Right forelimb (tissue), 1 donor: ENCODE measurements at regions not wholly inside any gene's neighbourhood (a gene's known extent, or its start where the extent isn't known, plus 50 kb on each side); places are given as distances from the start of the nearest gene placed in this dataset.

Experiments
- DNase-seq: peaks from one replicate; pipeline ENCODE4 v3.0.0-alpha.2; 2018

DNA sequence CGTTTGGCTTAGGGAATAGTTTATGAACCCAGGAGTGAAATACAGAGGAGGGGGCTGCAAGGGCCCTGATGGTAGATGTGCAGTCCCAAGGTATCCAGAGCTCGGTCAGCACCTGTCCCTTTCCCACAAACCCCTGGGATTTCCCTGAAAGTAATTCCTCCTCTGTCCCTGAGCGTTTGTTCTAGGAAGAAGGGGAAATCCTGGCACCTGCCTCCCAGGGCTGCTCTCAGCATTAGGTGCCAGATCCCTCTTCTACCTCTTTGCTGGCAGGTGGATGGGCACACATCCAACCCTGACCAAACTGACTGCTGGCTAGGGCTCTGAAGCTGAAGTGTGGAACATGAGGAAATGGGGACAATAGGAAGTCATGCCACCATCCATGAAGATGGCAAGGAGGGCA lies 824.0 kb downstream of the SLC4A3 start:
- no peak for DNase-seq

DNA sequence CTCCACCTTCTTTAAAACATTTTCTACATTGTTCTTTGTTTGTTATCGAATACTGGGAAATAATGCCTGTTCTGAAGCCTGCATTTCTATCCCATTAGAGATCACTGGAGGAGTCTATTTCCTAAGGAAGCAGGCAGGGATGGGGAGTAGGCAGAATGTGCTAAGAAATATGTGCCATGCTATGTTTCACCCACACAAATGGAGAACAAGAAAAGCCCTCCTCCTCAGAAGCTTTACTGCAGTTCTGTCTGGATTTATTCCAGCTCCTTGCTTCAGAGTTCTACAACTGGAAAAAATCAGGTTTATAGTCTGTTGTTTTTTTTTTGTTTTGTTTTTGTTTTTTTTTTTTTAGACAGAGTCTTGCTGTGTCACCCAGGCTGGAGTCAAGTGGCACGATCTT lies 825.1 kb downstream of the SLC4A3 start:
- DNase-seq, result no peak

DNA sequence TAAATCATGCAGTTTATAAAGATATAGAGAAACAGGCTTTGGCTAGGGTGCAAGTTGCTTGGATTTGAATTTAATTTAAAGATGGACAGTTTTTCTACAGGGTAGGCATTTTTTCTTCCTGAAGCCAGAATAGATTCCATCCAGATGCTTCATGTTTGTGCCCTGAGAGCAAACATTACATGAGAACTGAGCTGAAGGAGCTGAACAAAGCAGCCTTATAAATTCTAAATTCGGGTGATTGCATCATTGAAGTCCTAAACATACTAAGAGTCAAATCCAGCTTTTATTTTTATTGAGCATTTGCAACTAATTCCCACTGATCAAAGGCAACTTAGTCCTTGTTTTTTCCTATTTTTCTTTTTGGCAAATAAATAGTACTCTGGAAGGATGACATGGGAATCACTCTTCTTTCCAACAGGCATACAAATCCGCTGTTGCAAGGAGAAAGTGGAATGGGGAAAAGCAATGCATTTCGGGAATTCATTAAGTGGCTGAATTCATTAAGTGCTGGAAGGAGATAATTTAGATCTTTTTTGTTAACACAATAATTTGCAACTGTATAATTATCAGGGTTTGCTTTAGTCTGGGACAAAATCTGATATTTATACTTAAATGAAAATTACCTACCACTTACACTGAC lies 828.0 kb downstream of the SLC4A3 start:
- DNase-seq, result no peak

DNA sequence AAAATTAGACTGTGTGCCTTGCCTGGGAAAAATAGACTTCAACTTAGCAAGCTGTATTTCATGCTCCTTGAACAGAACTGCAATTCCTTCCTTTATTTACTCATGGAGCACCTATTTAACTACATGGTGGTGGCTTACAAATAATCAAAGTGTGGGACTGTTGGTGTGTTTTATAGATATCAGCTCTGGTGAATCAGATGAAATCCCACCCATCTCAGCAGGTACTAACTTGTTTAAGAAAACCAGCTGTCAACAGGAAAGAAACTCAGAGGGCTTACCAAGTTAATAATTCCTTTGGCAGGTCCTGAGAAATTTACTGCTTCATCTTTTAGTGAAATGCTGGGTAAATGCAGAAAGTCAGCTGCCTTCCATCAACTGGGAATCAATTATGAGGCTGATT lies 830.6 kb downstream of the SLC4A3 start:
- DNase-seq, result no peak

DNA sequence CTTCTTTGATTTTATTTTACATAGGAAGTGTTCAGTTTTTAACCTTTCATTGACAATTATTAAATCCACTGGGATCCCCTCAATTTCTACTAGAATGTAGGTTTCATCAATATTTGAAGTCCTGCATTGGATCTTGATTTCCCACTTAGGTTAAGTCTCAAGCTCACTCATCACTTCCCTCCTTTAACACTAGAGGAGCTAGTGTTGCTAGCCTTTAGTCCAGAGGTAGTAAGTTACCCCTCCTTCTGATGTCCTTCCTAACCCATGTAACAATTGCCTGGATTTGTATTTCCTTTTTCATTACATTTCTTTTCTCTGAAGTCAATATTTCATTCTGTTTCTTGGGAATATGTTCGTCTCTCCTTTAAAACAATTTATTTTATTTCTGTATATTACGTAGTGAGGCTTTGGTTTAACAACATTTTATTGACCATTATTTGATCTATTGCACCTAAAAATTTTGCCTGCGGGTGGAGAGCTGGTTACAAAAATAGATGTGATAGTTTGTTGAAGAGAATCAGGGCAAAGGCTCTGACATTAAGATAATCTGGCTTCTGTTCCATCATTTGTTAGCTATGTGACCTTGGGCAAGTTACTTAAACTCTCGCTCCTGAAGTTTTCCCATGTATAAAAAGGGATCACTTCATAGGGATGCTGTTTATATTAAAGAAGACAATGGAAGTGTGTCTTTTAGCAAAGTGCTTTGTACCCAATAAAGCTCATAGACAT lies 833.0 kb downstream of the SLC4A3 start:
- DNase-seq, result no peak

DNA sequence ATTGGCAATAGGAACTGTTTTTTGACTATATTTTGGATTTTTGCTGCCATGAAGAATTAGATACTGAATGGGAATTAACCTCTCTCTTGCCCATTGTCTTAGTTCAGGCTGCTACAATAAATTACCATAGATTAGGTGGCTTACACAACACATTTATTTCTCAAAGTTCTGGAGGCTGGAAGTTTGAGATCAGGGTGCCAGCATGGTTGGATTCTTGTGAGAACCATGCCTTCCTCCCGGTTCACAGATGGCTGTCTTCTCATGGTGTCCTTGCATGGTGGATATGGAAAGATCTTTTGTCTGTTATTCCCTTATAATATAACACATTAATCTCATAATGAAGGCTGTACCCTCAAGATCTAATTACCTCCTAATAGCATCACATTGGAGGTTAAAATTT lies 836.4 kb downstream of the SLC4A3 start:
- no peak for DNase-seq

DNA sequence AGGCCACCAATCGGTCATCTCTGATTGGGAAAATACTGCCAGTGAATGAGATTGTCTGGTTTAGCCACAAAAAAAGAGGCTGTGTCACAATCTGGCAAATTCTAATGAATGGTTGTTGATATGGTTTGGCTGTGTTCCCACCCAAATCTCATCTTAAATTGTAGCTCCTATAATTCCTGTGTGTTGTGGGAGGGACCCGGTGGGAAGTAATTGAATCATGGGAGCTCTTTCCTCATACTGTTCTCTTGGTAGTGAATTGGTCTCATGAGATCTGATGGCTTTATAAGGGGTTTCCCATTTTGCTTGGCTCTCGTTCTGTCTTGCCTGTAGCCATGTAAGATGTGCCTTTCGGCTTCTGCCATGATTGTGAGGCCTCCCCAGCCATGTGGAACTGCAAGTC lies 838.3 kb downstream of the SLC4A3 start:
- DNase-seq, result no peak

DNA sequence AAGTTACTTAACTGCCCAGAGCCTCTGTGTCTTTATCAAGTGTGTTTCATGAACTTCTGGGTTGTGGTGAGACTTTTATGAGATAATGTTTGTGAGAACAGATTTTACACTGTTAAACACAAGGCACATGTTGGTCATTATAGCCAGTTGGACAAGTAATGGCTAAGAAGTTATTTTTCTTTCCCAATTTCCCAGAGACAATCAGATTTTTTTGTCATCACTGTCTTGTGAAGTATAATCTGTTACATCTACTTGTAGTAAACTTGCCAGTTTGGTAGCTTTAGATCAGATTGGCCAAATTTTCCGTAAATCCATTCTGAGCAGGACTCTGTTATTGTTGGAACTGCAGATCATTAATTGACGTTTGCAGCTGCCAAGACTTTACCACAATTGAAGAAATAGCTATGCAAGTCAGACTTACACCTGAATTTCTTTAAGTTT lies 838.8 kb downstream of the SLC4A3 start:
- no peak for DNase-seq

DNA sequence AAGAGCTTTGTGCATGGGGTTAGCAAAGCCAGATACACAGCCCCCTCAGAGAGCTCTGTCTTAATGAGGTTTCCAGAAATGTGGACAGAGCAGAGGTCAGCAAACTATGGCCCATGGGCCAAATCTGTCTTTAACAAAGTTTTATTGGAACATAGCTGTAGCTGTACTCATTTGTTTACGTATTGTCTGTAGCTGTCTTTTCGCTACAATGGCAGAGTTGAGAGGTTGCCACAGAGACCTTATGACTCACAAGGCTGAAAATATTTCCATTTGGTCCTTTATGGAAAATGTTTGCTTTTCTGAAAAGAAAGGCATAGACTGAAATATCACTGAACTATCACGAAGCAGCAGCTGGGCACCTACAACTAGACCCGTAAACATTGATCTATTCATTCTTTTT lies 841.8 kb downstream of the SLC4A3 start:
- no peak for DNase-seq

DNA sequence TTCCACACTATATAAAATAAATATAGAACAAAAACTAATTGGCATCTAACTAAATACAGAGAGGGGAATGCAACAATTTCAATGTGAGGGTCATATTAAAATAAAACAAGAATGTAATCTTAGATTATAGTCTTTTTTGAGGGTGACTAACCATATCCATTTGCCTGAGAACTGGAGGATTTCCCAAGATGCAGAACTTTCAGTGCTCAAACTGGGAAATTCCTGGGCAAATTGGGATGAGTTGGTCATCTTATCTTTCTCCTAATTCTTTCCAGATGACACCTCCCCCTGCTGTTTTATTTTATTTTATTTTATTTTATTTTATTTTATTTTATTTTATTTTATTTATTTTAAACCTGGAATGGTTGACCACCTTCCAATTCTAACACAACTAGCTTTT lies 846.2 kb downstream of the SLC4A3 start:
- DNase-seq, result no peak

DNA sequence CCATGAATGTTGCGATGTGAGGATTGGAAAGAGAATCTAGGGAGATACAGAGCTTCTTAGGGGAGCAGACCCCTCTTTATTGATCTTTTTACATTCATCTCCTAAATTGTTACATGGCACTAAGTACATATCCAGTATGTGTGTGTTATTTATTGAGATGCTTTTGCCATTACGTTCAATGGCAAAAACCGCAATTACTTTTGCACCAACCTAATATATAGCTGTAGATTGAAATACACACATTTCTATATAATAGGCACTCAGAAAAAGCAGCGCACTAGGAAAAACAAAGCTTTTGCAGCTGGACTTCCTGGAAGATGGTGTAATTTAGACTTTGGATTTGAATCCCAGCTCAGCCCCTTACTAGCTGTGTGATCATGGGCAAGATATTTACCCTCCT lies 849.4 kb downstream of the SLC4A3 start:
- DNase-seq, result no peak

DNA sequence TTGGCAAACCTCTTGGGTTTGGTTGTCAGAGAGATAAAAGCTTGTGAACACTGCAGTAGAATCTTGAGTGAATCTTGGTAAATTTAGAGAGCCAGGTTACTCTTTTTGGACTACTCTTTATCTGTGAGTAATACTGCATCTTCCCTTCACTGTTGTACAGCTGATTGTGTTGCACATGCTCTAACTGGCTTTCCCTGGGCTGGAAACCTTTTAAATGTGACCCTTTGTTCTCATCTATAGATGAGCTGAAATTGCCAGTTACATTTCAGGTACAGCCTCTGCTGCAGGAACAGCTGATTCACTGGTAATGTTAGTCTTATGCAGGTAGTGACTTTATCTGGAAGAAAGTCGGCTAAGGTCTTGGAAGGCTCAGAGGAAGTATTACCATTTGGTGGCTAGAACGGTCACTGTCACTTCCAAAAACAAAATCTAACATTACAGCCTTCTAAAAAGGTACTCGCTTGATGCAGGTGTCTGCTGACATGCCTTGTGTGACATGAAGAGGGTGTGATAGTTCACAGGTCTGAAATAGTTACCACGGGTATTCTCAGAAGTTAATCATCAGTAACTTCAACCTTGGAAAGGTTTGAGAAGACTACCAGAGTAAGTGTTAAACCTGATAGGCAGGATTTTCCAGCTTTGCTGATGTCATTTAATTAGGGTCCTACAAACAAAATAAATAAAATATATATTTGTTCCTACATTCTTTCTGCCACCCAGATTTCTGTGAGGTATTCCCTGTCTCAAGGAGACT lies 851.1 kb downstream of the SLC4A3 start:
- DNase-seq, result no peak

DNA sequence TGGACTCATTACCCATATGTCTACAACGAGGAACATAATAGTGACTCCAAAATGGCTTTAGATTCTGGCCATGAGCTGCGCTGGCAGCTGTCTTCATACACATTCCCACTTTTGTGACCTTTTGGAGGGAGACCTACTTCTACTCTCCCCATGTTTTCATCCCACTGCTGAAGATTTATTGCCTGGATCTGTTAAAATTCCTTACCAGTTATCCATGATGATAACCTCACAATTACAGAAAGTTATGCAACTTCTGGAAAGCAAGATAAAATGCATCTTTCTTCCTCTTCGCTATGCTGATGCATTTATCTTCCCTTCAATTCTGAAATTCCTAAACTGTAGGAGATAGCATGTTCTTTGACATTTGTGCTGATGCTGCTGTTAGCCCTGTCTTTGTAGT lies 855.3 kb downstream of the SLC4A3 start:
- DNase-seq, result no peak

DNA sequence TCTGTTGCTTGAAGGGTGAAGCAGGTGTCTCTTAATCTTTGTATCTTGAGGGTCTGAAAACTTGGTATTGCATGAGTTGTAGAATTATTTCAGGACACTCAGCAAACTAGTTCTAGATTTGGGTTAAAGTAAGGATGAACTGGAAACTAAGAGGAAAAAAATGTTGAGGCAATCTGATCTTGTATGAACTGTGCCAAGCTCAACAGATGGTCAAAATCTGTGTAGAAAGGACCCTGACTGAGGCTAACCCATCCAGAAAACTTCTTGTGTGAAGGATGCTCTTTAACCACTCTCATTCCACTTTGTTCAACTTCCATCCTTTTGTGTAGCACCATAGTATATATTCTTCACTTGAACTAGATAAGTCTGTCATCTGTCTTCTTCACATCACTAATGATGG lies 861.7 kb downstream of the SLC4A3 start:
- no peak for DNase-seq

DNA sequence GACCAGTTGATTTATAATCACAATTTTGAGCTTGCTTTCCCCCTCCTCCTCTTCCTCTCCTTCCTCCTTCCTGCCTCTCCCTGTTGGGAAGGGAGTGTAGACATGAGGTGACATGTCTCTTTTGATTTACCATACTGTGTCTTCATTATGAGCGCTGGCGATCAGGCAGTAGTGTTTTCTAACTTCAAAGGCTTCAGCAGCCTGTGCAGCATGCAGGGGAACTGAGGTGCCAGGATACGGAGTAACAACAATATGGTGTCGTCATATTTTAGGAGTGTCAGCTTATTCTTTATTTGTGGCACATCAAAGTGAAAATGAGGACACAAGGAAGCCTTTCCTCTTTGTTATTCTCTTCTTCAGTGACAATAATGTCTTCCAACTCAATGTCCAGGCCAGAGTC lies 864.2 kb downstream of the SLC4A3 start:
- no peak for DNase-seq

DNA sequence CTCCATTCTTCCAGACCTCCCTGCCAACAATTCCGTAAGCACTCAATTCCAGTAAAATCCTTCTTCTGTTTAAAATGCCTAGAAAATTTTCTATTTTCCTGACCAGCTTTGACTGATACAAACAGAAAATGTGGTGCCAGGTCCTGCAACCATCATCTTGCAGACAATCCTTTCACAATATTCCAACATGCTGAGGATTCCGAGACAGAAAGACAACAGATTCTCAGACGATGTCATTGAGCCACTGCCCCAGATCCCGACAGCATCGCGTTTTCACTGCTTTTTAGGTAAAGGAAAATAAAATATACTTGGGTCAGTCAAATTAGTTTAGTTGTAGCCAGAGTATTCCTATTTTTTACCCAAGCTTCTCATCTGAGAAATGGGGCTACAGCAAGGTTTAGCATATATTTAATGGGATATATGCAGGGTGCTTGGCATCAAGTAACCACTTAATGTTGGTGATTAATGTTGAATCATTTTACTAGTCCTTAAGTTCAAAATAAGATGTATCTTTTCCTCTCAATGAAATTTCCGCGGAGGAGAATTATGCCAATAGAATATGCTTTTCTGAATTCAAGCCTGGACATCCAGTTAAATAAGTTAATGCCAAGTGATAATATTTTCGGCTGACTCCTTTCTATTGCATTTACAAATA lies 866.6 kb downstream of the SLC4A3 start:
- DNase-seq, result no peak

DNA sequence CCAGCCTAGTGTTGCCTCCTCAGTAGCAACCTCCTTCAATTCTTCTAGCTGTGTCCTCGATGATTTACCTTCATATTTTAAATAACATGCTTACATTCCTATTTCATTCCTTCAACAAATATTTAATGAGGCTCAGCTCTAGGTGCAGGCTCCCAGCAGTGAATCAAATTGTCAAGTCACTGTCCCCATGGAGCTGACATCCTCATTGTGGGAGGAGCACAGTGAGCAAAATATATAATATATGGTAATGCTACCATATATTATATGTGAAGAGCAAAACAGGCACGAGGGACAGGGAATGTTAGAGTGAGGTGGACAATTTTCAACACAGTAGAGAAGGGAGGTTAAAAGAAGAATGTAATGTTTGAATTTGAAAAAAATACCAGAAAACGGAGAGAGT lies 869.1 kb downstream of the SLC4A3 start:
- DNase-seq, result no peak

DNA sequence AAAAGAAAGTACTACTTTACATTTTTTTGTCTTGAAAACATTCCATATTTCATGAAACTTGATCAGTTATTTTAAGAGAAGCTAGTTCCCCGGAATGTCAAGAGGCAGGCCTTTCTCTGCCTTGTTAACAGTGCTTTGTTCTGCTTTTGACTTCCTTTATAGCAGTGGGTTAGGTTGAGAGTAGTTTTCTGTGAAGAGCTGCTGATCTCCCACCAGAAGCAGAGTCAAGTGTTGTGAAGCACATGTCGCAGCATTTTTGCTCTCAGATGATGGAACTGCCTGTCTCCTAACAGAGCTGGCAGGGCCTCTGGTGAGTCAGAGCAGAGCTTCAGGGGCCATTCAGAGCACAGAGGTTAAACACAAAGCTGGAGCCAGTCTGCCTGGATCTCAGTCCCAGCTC lies 871.8 kb downstream of the SLC4A3 start:
- no peak for DNase-seq

DNA sequence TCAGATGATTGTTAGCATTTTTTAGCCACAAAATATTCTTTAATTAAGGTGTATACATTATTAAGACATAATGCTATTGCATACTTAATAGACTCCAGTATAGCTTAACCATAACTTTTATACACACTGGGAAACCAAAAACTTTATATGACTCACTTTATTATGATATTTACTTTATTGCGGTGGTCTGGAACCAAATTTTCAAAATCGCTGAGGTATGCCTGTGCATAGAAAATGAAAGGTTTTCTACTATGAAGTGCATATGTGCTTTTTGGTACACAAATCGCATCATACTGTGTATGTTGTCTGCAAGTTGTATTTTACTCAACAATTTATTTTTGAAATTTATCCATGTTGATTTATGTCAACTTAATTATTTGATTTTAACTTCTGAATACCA lies 875.1 kb downstream of the SLC4A3 start:
- DNase-seq, result no peak

DNA sequence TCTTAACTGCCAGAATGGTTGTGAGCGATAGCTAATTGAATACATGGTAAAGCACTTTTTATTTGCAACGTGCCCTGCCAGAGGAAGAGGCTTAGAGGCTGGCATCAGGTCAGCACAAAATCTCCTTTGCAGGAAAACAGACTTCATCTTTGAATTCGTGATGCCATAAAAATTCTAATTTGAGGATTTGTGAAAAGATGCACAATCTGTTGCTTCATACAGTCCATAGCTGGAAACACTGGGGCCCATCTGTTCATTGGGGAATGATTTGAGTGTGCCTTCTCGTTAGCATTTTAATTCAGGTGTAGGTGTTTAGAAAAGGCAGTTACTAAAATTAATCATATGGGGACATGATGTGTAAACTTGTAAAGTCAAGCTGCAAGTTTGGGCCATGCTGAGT lies 876.0 kb downstream of the SLC4A3 start:
- DNase-seq, result no peak

DNA sequence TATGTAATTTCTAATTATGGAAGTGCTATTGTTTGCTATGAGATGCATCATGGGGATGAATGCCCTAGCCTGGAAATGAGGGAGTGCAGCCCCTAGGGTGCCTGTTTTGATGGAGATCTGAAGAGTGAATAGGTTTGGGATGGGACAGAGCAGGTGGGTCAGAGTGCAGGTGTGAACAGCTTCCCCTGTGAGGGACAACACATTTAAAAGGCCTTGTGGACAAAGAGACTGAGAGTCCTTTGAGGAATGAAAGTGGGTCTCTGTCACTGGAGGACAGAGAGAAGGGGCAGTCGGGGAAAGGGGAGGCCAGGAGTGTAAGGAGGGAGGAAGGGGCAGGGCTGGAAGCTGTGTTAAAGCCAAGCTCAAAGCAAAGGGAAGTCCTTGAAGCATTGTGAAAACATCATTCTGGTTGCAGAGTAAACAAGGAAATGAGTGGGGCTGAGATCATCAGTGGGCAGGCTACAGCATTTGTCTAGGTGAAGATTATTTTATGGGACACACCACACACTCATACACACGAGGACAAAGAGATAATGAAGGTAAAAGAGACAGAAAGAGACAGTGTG lies 877.6 kb downstream of the SLC4A3 start:
- no peak for DNase-seq

DNA sequence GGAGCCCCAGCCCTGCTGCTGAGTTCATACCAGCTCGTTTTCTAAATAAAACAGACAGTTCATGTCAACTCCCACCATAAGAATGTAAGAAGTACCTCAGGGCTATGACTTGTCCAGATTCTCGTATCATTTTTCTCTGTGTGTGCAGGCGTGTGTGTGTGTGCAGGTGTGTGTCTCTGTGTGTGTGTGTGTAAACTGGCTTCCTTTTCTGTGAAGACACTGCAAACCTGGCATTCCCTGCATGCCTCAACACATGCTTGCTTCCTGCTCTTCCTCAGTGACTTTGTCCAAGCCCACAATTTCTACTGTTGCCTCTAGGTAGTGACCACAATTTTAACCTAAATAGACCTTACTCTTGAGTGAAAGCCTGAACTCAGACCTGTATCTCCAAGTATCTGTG lies 879.0 kb downstream of the SLC4A3 start:
- no peak for DNase-seq

DNA sequence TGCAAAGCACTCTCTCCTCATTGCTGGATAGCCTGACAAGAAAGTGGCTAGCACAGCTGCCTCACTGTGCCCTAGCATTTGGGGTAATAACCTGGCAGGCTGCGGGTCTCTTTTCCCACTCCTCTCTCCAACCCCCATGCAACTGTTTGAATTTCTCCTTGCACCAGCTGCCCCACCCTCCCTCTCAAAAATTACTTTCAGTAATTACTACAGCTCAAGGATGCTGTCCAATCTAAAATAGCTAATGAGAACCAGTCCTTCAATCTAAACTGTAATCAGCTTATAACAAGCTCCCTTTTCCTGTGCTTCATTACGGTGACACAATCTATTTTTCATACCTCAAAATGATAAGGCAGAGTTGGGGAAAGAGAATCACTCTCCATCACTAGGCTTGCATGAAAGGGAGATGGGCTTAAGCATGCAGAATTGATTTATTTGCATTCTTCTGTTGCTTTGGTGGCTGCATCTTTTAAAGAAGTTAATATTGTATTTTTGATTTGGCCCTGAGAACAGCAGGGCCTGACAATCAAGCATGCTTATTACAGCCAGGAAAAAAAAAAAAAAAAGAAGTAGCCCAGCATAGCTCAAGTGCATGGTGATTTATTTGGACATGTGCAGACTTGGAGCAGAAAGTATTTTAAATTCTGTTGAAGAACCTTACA lies 881.8 kb downstream of the SLC4A3 start:
- DNase-seq, result no peak
